K562 (cell line): ENCODE measurements at regions not wholly inside any gene's neighbourhood (a gene's known extent, or its start where the extent isn't known, plus 50 kb on each side); places are given as distances from the start of the nearest gene placed in this dataset.

Source experiments
- CBX2 ChIP-seq: fragments of 200-600 bp; sonication (generic); IDR thresholded peaks from one replicate; pipeline ENCODE4 v1.6.1; 2012; ENCODE audit warnings: mild to moderate bottlenecking, low read length, inconsistent platforms; ENCODE audit not compliant: insufficient read depth, poor library complexity, severe bottlenecking
- ETV1 ChIP-seq: fragments of 450-650 bp; conservative IDR thresholded peaks from 2 replicates; pipeline ENCODE4 v1.6.1; 2016; ENCODE audit warnings: missing genetic modification characterization, control low read depth, low read depth, missing compliant biosample characterization
- NFXL1 ChIP-seq: fragments of 450-650 bp; formaldehyde crosslinking; IDR thresholded peaks from 2 replicates; pipeline ENCODE4 v1.4.0; 2021; ENCODE audit warnings: mild to moderate bottlenecking
- TEAD4 ChIP-seq, 2 experiments: sonication (generic) in 1 of 2; formaldehyde crosslinking in 1 of 2; IDR thresholded peaks; 2 replicates each; pipeline versions ENCODE4 v1.6.1 to v1.8.0; 2012 to 2022; ENCODE audit warnings: borderline replicate concordance in 1 of 2, inconsistent platforms in 1 of 2, low read length in 1 of 2, mild to moderate bottlenecking in 1 of 2, missing genetic modification reagents in 1 of 2
- ZNF12 ChIP-seq: sonication (generic); formaldehyde crosslinking; IDR thresholded peaks from 2 replicates; pipeline ENCODE4 v1.4.0; 2020; ENCODE audit warnings: mild to moderate bottlenecking, missing genetic modification reagents
- ZNF589 ChIP-seq: fragments of 200-800 bp; sonication (Bioruptor generic); IDR thresholded peaks from 2 replicates; pipeline ENCODE4 v1.6.1; 2016; ENCODE audit warnings: low read depth, missing genetic modification characterization, missing compliant biosample characterization
- ZNF707 ChIP-seq: fragments of 250-450 bp; sonication (Bioruptor Pico); conservative IDR thresholded peaks from 2 replicates; pipeline ENCODE4 v1.8.0; 2022; ENCODE audit warnings: inconsistent platforms, mild to moderate bottlenecking, moderate library complexity
- TF ChIP-seq, protein P1 (sequence below): fragments of 250-450 bp; sonication (Bioruptor Pico); IDR thresholded peaks from 2 replicates; pipeline ENCODE4 v1.5.0; 2021; ENCODE audit warnings: mild to moderate bottlenecking, borderline replicate concordance
- TF ChIP-seq, protein P2 (sequence below), 2 experiments: IDR thresholded peaks in 1 of 2; conservative IDR thresholded peaks in 1 of 2; 2 replicates each; pipeline ENCODE4 v1.6.1; 2016; ENCODE audit warnings: low read depth in 2 of 2, mild to moderate bottlenecking in 1 of 2, missing compliant biosample characterization in 1 of 2, missing genetic modification characterization in 1 of 2, moderate library complexity in 1 of 2
- TF ChIP-seq, protein P3 (sequence below): fragments of 250-450 bp; sonication (Bioruptor Pico); IDR thresholded peaks from 2 replicates; pipeline ENCODE4 v1.9.0; 2021; ENCODE audit warnings: mild to moderate bottlenecking, inconsistent platforms

DNA sequence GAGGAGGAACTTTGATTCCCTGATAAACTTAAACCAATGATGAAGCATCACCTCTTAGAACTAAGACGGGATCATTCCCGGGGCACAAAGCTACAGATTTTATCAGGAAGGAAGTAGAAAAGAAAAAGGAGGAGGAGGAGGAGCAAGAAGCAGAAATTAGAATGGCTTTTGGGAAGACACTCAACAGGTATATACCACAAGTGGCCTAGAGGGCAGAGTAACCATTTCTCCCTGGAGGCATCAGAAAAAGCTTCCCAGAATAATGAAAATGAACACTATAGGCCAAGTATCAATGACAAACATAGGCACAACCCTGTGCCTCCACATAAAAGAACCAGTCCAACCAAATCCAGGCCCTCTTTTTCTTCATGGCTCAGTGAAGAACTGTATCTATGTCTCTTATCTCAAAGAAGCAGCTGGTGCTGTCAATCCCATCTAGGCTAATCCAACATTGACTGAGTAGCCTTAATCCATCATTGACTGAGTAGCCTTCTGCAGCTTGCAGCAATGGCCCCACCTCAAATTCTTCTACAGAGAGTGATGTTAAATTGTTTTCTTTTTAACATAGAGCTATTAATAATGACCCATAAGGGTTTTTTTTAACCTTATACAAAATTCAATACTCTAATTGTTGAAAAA lies 178.8 kb upstream of the KIF2A start (continued):
- TF ChIP-seq, protein P1, sequence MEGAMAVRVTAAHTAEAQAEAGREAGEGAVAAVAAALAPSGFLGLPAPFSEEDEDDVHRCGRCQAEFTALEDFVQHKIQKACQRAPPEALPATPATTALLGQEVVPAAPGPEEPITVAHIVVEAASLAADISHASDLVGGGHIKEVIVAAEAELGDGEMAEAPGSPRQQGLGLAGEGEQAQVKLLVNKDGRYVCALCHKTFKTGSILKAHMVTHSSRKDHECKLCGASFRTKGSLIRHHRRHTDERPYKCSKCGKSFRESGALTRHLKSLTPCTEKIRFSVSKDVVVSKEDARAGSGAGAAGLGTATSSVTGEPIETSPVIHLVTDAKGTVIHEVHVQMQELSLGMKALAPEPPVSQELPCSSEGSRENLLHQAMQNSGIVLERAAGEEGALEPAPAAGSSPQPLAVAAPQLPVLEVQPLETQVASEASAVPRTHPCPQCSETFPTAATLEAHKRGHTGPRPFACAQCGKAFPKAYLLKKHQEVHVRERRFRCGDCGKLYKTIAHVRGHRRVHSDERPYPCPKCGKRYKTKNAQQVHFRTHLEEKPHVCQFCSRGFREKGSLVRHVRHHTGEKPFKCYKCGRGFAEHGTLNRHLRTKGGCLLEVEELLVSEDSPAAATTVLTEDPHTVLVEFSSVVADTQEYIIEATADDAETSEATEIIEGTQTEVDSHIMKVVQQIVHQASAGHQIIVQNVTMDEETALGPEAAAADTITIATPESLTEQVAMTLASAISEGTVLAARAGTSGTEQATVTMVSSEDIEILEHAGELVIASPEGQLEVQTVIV (CRISPR knock-in tag): no peak
- TF ChIP-seq ETV1 (tag): no peak
- TF ChIP-seq ZNF707 (CRISPR knock-in tag): no peak
- TF ChIP-seq, protein P2, sequence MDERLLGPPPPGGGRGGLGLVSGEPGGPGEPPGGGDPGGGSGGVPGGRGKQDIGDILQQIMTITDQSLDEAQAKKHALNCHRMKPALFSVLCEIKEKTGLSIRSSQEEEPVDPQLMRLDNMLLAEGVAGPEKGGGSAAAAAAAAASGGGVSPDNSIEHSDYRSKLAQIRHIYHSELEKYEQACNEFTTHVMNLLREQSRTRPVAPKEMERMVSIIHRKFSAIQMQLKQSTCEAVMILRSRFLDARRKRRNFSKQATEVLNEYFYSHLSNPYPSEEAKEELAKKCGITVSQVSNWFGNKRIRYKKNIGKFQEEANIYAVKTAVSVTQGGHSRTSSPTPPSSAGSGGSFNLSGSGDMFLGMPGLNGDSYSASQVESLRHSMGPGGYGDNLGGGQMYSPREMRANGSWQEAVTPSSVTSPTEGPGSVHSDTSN (CRISPR knock-in tag; IDR thresholded peaks at IDR 0.05; ENCODE audit: low read depth): no peak
- TF ChIP-seq, protein P2 (tag; conservative IDR thresholded peaks at IDR 0.05; ENCODE audit: low read depth): peak; percentile 72
- no peak for TF ChIP-seq ZNF12 (CRISPR knock-in tag)
- no peak for TF ChIP-seq CBX2
- TF ChIP-seq, protein P3, sequence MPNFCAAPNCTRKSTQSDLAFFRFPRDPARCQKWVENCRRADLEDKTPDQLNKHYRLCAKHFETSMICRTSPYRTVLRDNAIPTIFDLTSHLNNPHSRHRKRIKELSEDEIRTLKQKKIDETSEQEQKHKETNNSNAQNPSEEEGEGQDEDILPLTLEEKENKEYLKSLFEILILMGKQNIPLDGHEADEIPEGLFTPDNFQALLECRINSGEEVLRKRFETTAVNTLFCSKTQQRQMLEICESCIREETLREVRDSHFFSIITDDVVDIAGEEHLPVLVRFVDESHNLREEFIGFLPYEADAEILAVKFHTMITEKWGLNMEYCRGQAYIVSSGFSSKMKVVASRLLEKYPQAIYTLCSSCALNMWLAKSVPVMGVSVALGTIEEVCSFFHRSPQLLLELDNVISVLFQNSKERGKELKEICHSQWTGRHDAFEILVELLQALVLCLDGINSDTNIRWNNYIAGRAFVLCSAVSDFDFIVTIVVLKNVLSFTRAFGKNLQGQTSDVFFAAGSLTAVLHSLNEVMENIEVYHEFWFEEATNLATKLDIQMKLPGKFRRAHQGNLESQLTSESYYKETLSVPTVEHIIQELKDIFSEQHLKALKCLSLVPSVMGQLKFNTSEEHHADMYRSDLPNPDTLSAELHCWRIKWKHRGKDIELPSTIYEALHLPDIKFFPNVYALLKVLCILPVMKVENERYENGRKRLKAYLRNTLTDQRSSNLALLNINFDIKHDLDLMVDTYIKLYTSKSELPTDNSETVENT (CRISPR knock-in tag): no peak
- no peak for TF ChIP-seq ZNF589 (CRISPR knock-in tag)
- TF ChIP-seq TEAD4 (IDR thresholded peaks at IDR 0.05; ENCODE audit: low read length): 0 out of 2 replicates have a peak, but pooled peaks have one; percentile 26
- TF ChIP-seq TEAD4 (CRISPR knock-in tag; IDR thresholded peaks at IDR 0.05; ENCODE audit: borderline replicate concordance): no peak
- TF ChIP-seq NFXL1: no peak
